ENCODE measurements at regions not wholly inside any gene's neighbourhood (a gene's known extent, or its start where the extent isn't known, plus 50 kb on each side); places are given as distances from the start of the nearest gene placed in this dataset.
"Not testable (repeated sequence)": the region's sequence is repeated elsewhere in the genome, so short reads cannot be mapped to it uniquely, and the experiment has no call there.

DNA sequence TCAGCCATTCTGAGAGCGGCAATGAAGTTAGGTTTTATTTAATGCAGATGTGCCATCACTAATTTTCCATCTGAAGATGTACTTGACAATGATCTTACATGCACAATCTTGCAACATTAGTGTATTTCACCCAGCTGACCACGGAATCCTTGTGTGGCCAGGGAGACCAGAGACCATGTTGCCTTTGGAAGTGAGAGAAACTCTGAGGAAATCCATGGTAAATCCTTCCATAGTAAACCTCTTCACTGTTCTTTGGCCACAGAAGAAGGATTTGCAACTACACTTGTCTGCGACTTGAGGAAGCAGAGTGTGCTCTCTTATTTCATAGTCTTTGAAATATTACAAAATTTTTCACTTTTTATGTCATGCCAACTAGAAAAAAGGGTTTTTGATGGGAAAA lies 128.4 kb upstream of the IGSF10 start:
- H3K27ac ChIP-seq (ENCODE audit: low read depth, low read length) = no peak overlapping the region
- H3K9me3 ChIP-seq (ENCODE audit: low read length) = no peaks in the 10 kb centered on the region
- no peak overlapping the region for H3K4me3 ChIP-seq (ENCODE audit: low read length)
- DNase-seq = no peak
- no peaks in the 10 kb centered on the region for H3K4me1 ChIP-seq (ENCODE audit: insufficient read depth, low read length)
- Mint-ChIP-seq H3K36me3 (no peaks in the 10 kb centered on the region), H3K9me3 (no peaks in the 10 kb centered on the region), H3K27me3 (peaks cover 8 to 16% of the 10 kb centered on the region in 2 donors), H3K4me1 (no peaks in the 10 kb centered on the region), H3K4me3 (no peak overlapping the region), H3K27ac (no peak overlapping the region)
- H3K36me3 ChIP-seq (ENCODE audit: insufficient read depth, low read length) = no peaks in the 10 kb centered on the region
- CTCF ChIA-PET = no interaction called here
- H3K27me3 ChIP-seq (ENCODE audit: insufficient read depth, low read length, poor library complexity, severe bottlenecking) = no peaks in the 10 kb centered on the region
- POLR2A ChIA-PET = no interaction called here

DNA sequence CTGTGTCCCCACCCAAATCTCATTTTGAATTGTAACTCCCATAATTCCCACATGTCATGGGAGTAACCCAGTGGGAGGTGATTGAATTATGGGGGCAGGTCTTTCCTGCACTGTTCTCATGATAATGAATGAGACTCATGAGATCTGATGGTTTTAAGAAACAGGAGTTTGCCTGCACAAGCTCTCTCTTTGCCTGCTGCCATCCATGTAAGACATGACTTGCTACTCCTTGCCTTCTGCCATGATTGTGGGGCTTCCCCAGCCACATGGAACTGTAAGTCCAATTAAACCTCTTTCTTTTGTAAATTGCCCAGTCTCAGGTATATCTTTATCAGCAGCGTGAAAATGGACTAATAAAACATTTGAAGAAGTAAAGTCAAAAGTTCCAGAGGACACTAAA lies 126.8 kb upstream of the IGSF10 start:
- POLR2A ChIA-PET; H3K27me3 ChIP-seq (ENCODE audit: insufficient read depth, low read length, poor library complexity, severe bottlenecking); H3K4me3 ChIP-seq (ENCODE audit: low read length); H3K36me3 ChIP-seq (ENCODE audit: insufficient read depth, low read length); H3K27ac ChIP-seq (ENCODE audit: low read depth, low read length); H3K27ac Mint-ChIP-seq; H3K9me3 ChIP-seq (ENCODE audit: low read length); DNase-seq; H3K4me3 Mint-ChIP-seq; H3K4me1 Mint-ChIP-seq; H3K4me1 ChIP-seq (ENCODE audit: insufficient read depth, low read length); H3K9me3 Mint-ChIP-seq; H3K36me3 Mint-ChIP-seq; CTCF ChIA-PET: not testable (repeated sequence)
- peaks cover 8 to 16% of the 10 kb centered on the region in 2 donors for H3K27me3 Mint-ChIP-seq

DNA sequence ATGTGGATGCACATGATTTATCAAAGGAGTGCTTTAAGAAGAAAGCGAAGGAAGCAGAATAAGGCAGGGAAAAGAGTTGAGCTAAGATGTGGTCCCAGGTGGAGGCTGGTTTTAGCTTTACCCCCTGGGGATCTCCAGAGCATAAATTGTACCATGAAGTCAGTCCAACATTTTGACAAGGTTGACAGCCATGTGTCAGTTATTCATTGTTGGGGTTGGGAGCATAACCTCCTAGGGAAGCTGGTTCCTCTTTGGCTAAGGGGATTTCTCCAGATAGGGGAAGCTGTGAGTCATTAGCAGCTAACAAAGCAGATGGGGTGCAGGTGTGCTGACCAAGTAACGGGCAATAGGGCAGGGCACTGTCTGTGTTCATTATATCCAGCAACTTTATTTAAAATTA lies 123.7 kb upstream of the IGSF10 start:
- H3K4me3 ChIP-seq (ENCODE audit: low read length) = no peak overlapping the region
- no peaks in the 10 kb centered on the region for H3K36me3 Mint-ChIP-seq
- H3K27ac ChIP-seq (ENCODE audit: low read depth, low read length) = no peak overlapping the region
- H3K4me1 Mint-ChIP-seq = no peaks in the 10 kb centered on the region
- no peaks in the 10 kb centered on the region for H3K4me1 ChIP-seq (ENCODE audit: insufficient read depth, low read length)
- ChIA-PET CTCF (no interaction called here), POLR2A (no interaction called here)
- H3K9me3 Mint-ChIP-seq = peaks cover 0 to under 1% (median 0%) of the 10 kb centered on the region in 5 donors
- H3K9me3 ChIP-seq (ENCODE audit: low read length) = no peaks in the 10 kb centered on the region
- H3K4me3 Mint-ChIP-seq = no peak overlapping the region
- no peaks in the 10 kb centered on the region for H3K36me3 ChIP-seq (ENCODE audit: insufficient read depth, low read length)
- no peak for DNase-seq
- no peaks in the 10 kb centered on the region for H3K27me3 ChIP-seq (ENCODE audit: insufficient read depth, low read length, poor library complexity, severe bottlenecking)
- no peak overlapping the region for H3K27ac Mint-ChIP-seq
- H3K27me3 Mint-ChIP-seq = peaks cover 8% of the 10 kb centered on the region in 2 donors

DNA sequence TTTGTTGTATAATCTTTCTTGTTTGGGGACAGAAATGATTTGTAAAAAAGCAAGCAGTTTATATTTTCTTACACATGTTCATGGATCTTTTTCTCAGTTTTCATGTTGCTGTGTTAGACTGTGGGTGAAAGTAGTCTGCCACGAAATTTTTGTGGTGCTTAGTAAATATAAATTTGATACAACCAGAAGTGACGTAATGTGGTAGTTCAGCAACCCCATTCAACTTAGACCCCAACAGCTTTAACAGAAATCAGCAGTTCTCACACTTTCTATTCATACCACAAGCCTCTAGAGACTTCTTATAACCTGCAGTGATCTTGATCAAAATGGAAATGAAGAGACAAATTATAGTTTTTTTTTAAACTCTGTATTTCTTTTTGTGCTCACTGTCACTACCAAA lies 120.2 kb upstream of the IGSF10 start:
- Histone ChIP-seq H3K27me3 (ENCODE audit: insufficient read depth, low read length, poor library complexity, severe bottlenecking) (no peaks in the 10 kb centered on the region), H3K9me3 (ENCODE audit: low read length) (no peaks in the 10 kb centered on the region), H3K36me3 (ENCODE audit: insufficient read depth, low read length) (no peaks in the 10 kb centered on the region), H3K4me3 (ENCODE audit: low read length) (no peak overlapping the region), H3K27ac (ENCODE audit: low read depth, low read length) (no peak overlapping the region), H3K4me1 (ENCODE audit: insufficient read depth, low read length) (no peaks in the 10 kb centered on the region)
- Mint-ChIP-seq H3K27me3 (peaks cover 2 to 4% of the 10 kb centered on the region in 2 donors), H3K27ac (no peak overlapping the region), H3K4me3 (no peak overlapping the region), H3K9me3 (peaks cover 0 to 2% (median 0%) of the 10 kb centered on the region in 5 donors), H3K36me3 (no peaks in the 10 kb centered on the region), H3K4me1 (no peaks in the 10 kb centered on the region)
- ChIA-PET CTCF (no interaction called here), POLR2A (no interaction called here)
- DNase-seq = no peak

DNA sequence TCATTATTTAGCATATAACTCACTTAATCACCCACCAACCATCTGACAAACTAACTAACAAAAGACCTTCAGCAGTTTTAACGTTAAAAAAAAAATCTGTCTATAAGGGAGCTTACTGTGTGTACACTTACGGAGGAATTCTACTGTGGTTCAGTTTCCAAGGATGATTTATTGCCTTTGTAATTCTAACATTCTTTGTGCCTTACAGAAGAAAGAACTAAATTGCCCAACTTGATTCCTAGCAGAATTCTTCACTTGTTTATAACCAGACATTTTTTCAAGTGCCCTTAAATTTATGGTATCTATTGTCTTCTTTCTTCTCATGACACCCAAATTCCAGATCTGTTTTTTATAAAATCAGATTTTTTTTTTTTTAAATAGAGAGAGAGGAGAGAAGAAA lies 119.7 kb upstream of the IGSF10 start:
- ChIA-PET CTCF (no interaction called here), POLR2A (no interaction called here)
- H3K27me3 Mint-ChIP-seq = peaks cover under 1 to 5% of the 10 kb centered on the region in 2 donors
- H3K27ac Mint-ChIP-seq = no peak overlapping the region
- no peak overlapping the region for H3K4me3 ChIP-seq (ENCODE audit: low read length)
- no peak overlapping the region for H3K27ac ChIP-seq (ENCODE audit: low read depth, low read length)
- H3K27me3 ChIP-seq (ENCODE audit: insufficient read depth, low read length, poor library complexity, severe bottlenecking) = no peaks in the 10 kb centered on the region
- H3K4me1 Mint-ChIP-seq = no peaks in the 10 kb centered on the region
- no peak overlapping the region for H3K4me3 Mint-ChIP-seq
- no peak for DNase-seq
- no peaks in the 10 kb centered on the region for H3K36me3 ChIP-seq (ENCODE audit: insufficient read depth, low read length)
- H3K36me3 Mint-ChIP-seq = no peaks in the 10 kb centered on the region
- no peaks in the 10 kb centered on the region for H3K9me3 ChIP-seq (ENCODE audit: low read length)
- H3K4me1 ChIP-seq (ENCODE audit: insufficient read depth, low read length) = no peaks in the 10 kb centered on the region
- peaks cover 0 to 2% (median 0%) of the 10 kb centered on the region in 5 donors for H3K9me3 Mint-ChIP-seq

GRCh38 chr3:151579571-151580270 lies 118.9 kb upstream of the IGSF10 start:
- CTCF ChIA-PET = no interaction called here
- Mint-ChIP-seq H3K36me3 (no peaks in the 10 kb centered on the region), H3K27ac (no peak overlapping the region), H3K27me3 (peaks cover 2 to 4% of the 10 kb centered on the region in 2 donors), H3K9me3 (peaks cover 0 to 2% (median 0%) of the 10 kb centered on the region in 5 donors), H3K4me3 (no peak overlapping the region), H3K4me1 (no peaks in the 10 kb centered on the region)
- Histone ChIP-seq H3K36me3 (ENCODE audit: insufficient read depth, low read length) (no peaks in the 10 kb centered on the region), H3K9me3 (ENCODE audit: low read length) (no peaks in the 10 kb centered on the region), H3K27me3 (ENCODE audit: insufficient read depth, low read length, poor library complexity, severe bottlenecking) (no peaks in the 10 kb centered on the region), H3K4me3 (ENCODE audit: low read length) (no peak overlapping the region), H3K27ac (ENCODE audit: low read depth, low read length) (no peak overlapping the region), H3K4me1 (ENCODE audit: insufficient read depth, low read length) (no peaks in the 10 kb centered on the region)
- DNase-seq = no peak
- POLR2A ChIA-PET = no interaction called here

DNA sequence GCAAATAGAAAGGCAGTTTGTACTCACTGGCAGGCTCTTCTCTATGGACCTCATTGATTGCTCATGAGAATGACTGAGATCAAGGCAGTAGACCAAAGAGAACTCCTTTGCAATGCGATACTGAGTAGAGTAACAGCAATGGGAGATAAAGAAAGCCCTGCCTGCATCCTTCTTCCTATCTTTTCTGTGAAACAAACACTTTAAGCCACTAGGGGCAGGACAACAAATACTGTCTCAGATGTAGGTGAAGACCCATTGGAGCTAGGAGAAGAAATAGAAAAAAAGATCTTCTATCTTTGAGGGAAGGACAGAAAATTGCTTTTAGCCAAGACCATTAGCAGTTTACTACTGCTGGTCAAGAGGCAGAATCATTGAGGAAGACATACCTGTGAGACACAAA lies 117.6 kb upstream of the IGSF10 start:
- Histone ChIP-seq H3K4me3 (ENCODE audit: low read length) (no peak overlapping the region), H3K27ac (ENCODE audit: low read depth, low read length) (no peak overlapping the region), H3K9me3 (ENCODE audit: low read length) (no peaks in the 10 kb centered on the region), H3K36me3 (ENCODE audit: insufficient read depth, low read length) (no peaks in the 10 kb centered on the region), H3K27me3 (ENCODE audit: insufficient read depth, low read length, poor library complexity, severe bottlenecking) (no peaks in the 10 kb centered on the region), H3K4me1 (ENCODE audit: insufficient read depth, low read length) (no peaks in the 10 kb centered on the region)
- H3K27me3 Mint-ChIP-seq = peaks cover 2 to 12% of the 10 kb centered on the region in 2 donors
- no peaks in the 10 kb centered on the region for H3K4me1 Mint-ChIP-seq
- no peaks in the 10 kb centered on the region for H3K36me3 Mint-ChIP-seq
- CTCF ChIA-PET = no interaction called here
- POLR2A ChIA-PET = no interaction called here
- no peak overlapping the region for H3K4me3 Mint-ChIP-seq
- peaks cover 0 to 2% (median 0%) of the 10 kb centered on the region in 5 donors for H3K9me3 Mint-ChIP-seq
- H3K27ac Mint-ChIP-seq = no peak overlapping the region
- DNase-seq = no peak

GRCh38 chr3:151576511-151577137 lies 115.8 kb upstream of the IGSF10 start:
- peaks cover 0 to 3% (median 2%) of the 10 kb centered on the region in 5 donors for H3K9me3 Mint-ChIP-seq
- ChIA-PET POLR2A (no interaction called here), CTCF (no interaction called here)
- H3K4me3 ChIP-seq (ENCODE audit: low read length) = no peak overlapping the region
- no peaks in the 10 kb centered on the region for H3K36me3 Mint-ChIP-seq
- peaks cover 2 to 17% of the 10 kb centered on the region in 2 donors for H3K27me3 Mint-ChIP-seq
- no peaks in the 10 kb centered on the region for H3K27me3 ChIP-seq (ENCODE audit: insufficient read depth, low read length, poor library complexity, severe bottlenecking)
- H3K4me3 Mint-ChIP-seq = no peak overlapping the region
- H3K27ac Mint-ChIP-seq = no peak overlapping the region
- H3K27ac ChIP-seq (ENCODE audit: low read depth, low read length) = no peak overlapping the region
- H3K4me1 ChIP-seq (ENCODE audit: insufficient read depth, low read length) = no peaks in the 10 kb centered on the region
- H3K9me3 ChIP-seq (ENCODE audit: low read length) = no peaks in the 10 kb centered on the region
- no peaks in the 10 kb centered on the region for H3K4me1 Mint-ChIP-seq
- H3K36me3 ChIP-seq (ENCODE audit: insufficient read depth, low read length) = no peaks in the 10 kb centered on the region
- DNase-seq = no peak
